ENCODE measurements at regions not wholly inside any gene's neighbourhood (a gene's known extent, or its start where the extent isn't known, plus 50 kb on each side); places are given as distances from the start of the nearest gene placed in this dataset.

GRCh38 chr4:96713271-96713850 lies 873.5 kb downstream of the PDHA2 start:
- DNase-seq: no peak

- DNase-seq: no peak
Observed at GRCh38 chr4:96729641-96730040, 889.7 kb downstream of the PDHA2 start.

GRCh38 chr4:96730432-96730831 lies 890.5 kb downstream of the PDHA2 start:
- no peak for DNase-seq

GRCh38 chr4:96736352-96736889 lies 896.5 kb downstream of the PDHA2 start:
- no peak for DNase-seq

GRCh38 chr4:96739101-96739500 lies 899.2 kb downstream of the PDHA2 start:
- no peak for DNase-seq

- no peak for DNase-seq
Observed at GRCh38 chr4:96742332-96743014, 902.6 kb downstream of the PDHA2 start.

- DNase-seq: no peak
Observed at GRCh38 chr4:96744676-96745075, 904.8 kb downstream of the PDHA2 start.

- DNase-seq: no peak
Observed at GRCh38 chr4:96753216-96753615, 913.3 kb downstream of the PDHA2 start.

GRCh38 chr4:96755569-96756484 lies 915.9 kb downstream of the PDHA2 start:
- no peak for DNase-seq

GRCh38 chr4:96756584-96756983 lies 916.7 kb downstream of the PDHA2 start:
- no peak for DNase-seq

- DNase-seq: no peak
Observed at GRCh38 chr4:96763546-96763945, 923.7 kb downstream of the PDHA2 start.

- no peak for DNase-seq
Observed at GRCh38 chr4:96766359-96766758, 926.5 kb downstream of the PDHA2 start.

GRCh38 chr4:96767815-96768480 lies 928.1 kb downstream of the PDHA2 start:
- no peak for DNase-seq

- DNase-seq: no peak
Observed at GRCh38 chr4:96775501-96775900, 935.6 kb downstream of the PDHA2 start.

GRCh38 chr4:96776920-96777527 lies 937.1 kb downstream of the PDHA2 start:
- DNase-seq: no peak

- DNase-seq: no peak
Observed at GRCh38 chr4:96784336-96784735, 944.4 kb downstream of the PDHA2 start.

GRCh38 chr4:96786306-96786705 lies 946.4 kb downstream of the PDHA2 start:
- DNase-seq: no peak

- no peak for DNase-seq
Observed at GRCh38 chr4:96787766-96788165, 947.9 kb downstream of the PDHA2 start.

GRCh38 chr4:96809563-96809962 lies 969.7 kb downstream of the PDHA2 start:
- no peak for DNase-seq

GRCh38 chr4:96827086-96827485 lies 987.2 kb downstream of the PDHA2 start:
- no peak for DNase-seq

GRCh38 chr4:96833831-96834230 lies 993.9 kb downstream of the PDHA2 start:
- no peak for DNase-seq

- no peak for DNase-seq
Observed at GRCh38 chr4:96835991-96836390, 996.1 kb downstream of the PDHA2 start.

- DNase-seq: no peak
Observed at GRCh38 chr4:96839441-96839840, 999.5 kb downstream of the PDHA2 start.
